ENCODE measurements at regions not wholly inside any gene's neighbourhood (a gene's known extent, or its start where the extent isn't known, plus 50 kb on each side); places are given as distances from the start of the nearest gene placed in this dataset.
"Not testable (repeated sequence)": the region's sequence is repeated elsewhere in the genome, so short reads cannot be mapped to it uniquely, and the experiment has no call there.

- no peaks in the 10 kb centered on the region for H3K36me3 ChIP-seq (ENCODE audit: insufficient read depth, low read length)
- H3K79me2 ChIP-seq (ENCODE audit: insufficient read depth, low read length), result no peaks in the 10 kb centered on the region
- no peak overlapping the region for H3K27ac ChIP-seq (ENCODE audit: low read depth, low read length)
- no peak overlapping the region for H2AFZ ChIP-seq (ENCODE audit: low read length)
- H3K27me3 ChIP-seq (ENCODE audit: insufficient read depth, low read length), result peaks cover 14% of the 10 kb centered on the region
- no peak overlapping the region for H3K4me3 ChIP-seq (ENCODE audit: insufficient read depth, low read length)
- H3K4me1 ChIP-seq (ENCODE audit: insufficient read depth, low read length), result no peaks in the 10 kb centered on the region
- DNase-seq (ENCODE audit: insufficient read length, low spot score, missing footprints), result peak; percentile 84
- no peaks in the 10 kb centered on the region for H3K9me3 ChIP-seq (ENCODE audit: low read depth, low read length)
- H3K4me2 ChIP-seq (ENCODE audit: insufficient read depth, low read length), result no peak overlapping the region
- H4K20me1 ChIP-seq (ENCODE audit: insufficient read depth, low read length), result no peaks in the 10 kb centered on the region
- TF ChIP-seq CTCF (IDR thresholded peaks at IDR 0.05; ENCODE audit: extremely low read depth, low read depth, low read length), result no peak
Observed at GRCh38 chr9:63817622-63818518, 1467.1 kb downstream of the FOXD4L5 start.

GRCh38 chr9:63816751-63817621 lies 1468.0 kb downstream of the FOXD4L5 start:
- no peak overlapping the region for H3K27ac ChIP-seq (ENCODE audit: low read depth, low read length)
- no peak for TF ChIP-seq CTCF (IDR thresholded peaks at IDR 0.05; ENCODE audit: extremely low read depth, low read depth, low read length)
- peaks cover 14% of the 10 kb centered on the region for H3K27me3 ChIP-seq (ENCODE audit: insufficient read depth, low read length)
- no peaks in the 10 kb centered on the region for H3K4me1 ChIP-seq (ENCODE audit: insufficient read depth, low read length)
- H2AFZ ChIP-seq (ENCODE audit: low read length), result peak overlapping the region; percentile 33
- H4K20me1 ChIP-seq (ENCODE audit: insufficient read depth, low read length), result no peaks in the 10 kb centered on the region
- H3K4me2 ChIP-seq (ENCODE audit: insufficient read depth, low read length), result peak overlapping the region; percentile 40
- no peaks in the 10 kb centered on the region for H3K9me3 ChIP-seq (ENCODE audit: low read depth, low read length)
- H3K4me3 ChIP-seq (ENCODE audit: insufficient read depth, low read length), result peak overlapping the region; percentile 33
- no peaks in the 10 kb centered on the region for H3K36me3 ChIP-seq (ENCODE audit: insufficient read depth, low read length)
- DNase-seq (ENCODE audit: insufficient read length, low spot score, missing footprints), result peak; percentile 94
- no peaks in the 10 kb centered on the region for H3K79me2 ChIP-seq (ENCODE audit: insufficient read depth, low read length)

GRCh38 chr9:63814970-63815669 lies 1469.9 kb downstream of the FOXD4L5 start:
- not testable (repeated sequence) for H3K4me1 ChIP-seq (ENCODE audit: insufficient read depth, low read length); H3K9me3 ChIP-seq (ENCODE audit: low read depth, low read length)

GRCh38 chr9:63813391-63814021 lies 1471.5 kb downstream of the FOXD4L5 start:
- not testable (repeated sequence) for H3K4me2 ChIP-seq (ENCODE audit: insufficient read depth, low read length); H2AFZ ChIP-seq (ENCODE audit: low read length); H3K4me3 ChIP-seq (ENCODE audit: insufficient read depth, low read length); H4K20me1 ChIP-seq (ENCODE audit: insufficient read depth, low read length); H3K36me3 ChIP-seq (ENCODE audit: insufficient read depth, low read length); H3K4me1 ChIP-seq (ENCODE audit: insufficient read depth, low read length); H3K9me3 ChIP-seq (ENCODE audit: low read depth, low read length); H3K27ac ChIP-seq (ENCODE audit: low read depth, low read length); H3K79me2 ChIP-seq (ENCODE audit: insufficient read depth, low read length); DNase-seq (ENCODE audit: insufficient read length, low spot score, missing footprints)
- peaks cover 14% of the 10 kb centered on the region for H3K27me3 ChIP-seq (ENCODE audit: insufficient read depth, low read length)

More at GRCh38 chr9:63814970-63815669, 1469.9 kb downstream of the FOXD4L5 start:
- not testable (repeated sequence) for H3K27ac ChIP-seq (ENCODE audit: low read depth, low read length); DNase-seq (ENCODE audit: insufficient read length, low spot score, missing footprints); H3K79me2 ChIP-seq (ENCODE audit: insufficient read depth, low read length); H3K36me3 ChIP-seq (ENCODE audit: insufficient read depth, low read length); H2AFZ ChIP-seq (ENCODE audit: low read length); H4K20me1 ChIP-seq (ENCODE audit: insufficient read depth, low read length); H3K4me3 ChIP-seq (ENCODE audit: insufficient read depth, low read length); H3K4me2 ChIP-seq (ENCODE audit: insufficient read depth, low read length)
- H3K27me3 ChIP-seq (ENCODE audit: insufficient read depth, low read length), result peaks cover 14% of the 10 kb centered on the region

GRCh38 chr9:63812822-63813221 lies 1472.2 kb downstream of the FOXD4L5 start:
- H3K79me2 ChIP-seq (ENCODE audit: insufficient read depth, low read length); H3K4me2 ChIP-seq (ENCODE audit: insufficient read depth, low read length); H2AFZ ChIP-seq (ENCODE audit: low read length); H3K9me3 ChIP-seq (ENCODE audit: low read depth, low read length); H3K4me3 ChIP-seq (ENCODE audit: insufficient read depth, low read length); H3K36me3 ChIP-seq (ENCODE audit: insufficient read depth, low read length); H4K20me1 ChIP-seq (ENCODE audit: insufficient read depth, low read length); H3K27ac ChIP-seq (ENCODE audit: low read depth, low read length); H3K4me1 ChIP-seq (ENCODE audit: insufficient read depth, low read length); DNase-seq (ENCODE audit: insufficient read length, low spot score, missing footprints): not testable (repeated sequence)
- peaks cover 12% of the 10 kb centered on the region for H3K27me3 ChIP-seq (ENCODE audit: insufficient read depth, low read length)

- not testable (repeated sequence) for H3K36me3 ChIP-seq (ENCODE audit: insufficient read depth, low read length); H3K9me3 ChIP-seq (ENCODE audit: low read depth, low read length); H3K27ac ChIP-seq (ENCODE audit: low read depth, low read length); H3K4me1 ChIP-seq (ENCODE audit: insufficient read depth, low read length); H4K20me1 ChIP-seq (ENCODE audit: insufficient read depth, low read length); H3K79me2 ChIP-seq (ENCODE audit: insufficient read depth, low read length); H3K27me3 ChIP-seq (ENCODE audit: insufficient read depth, low read length); H3K4me3 ChIP-seq (ENCODE audit: insufficient read depth, low read length); DNase-seq (ENCODE audit: insufficient read length, low spot score, missing footprints); H2AFZ ChIP-seq (ENCODE audit: low read length); H3K4me2 ChIP-seq (ENCODE audit: insufficient read depth, low read length)
Observed at GRCh38 chr9:63804205-63804604, 1480.8 kb downstream of the FOXD4L5 start.

Data from osteoblast (primary cell).